ENCODE measurements at regions not wholly inside any gene's neighbourhood (a gene's known extent, or its start where the extent isn't known, plus 50 kb on each side); places are given as distances from the start of the nearest gene placed in this dataset.

DNA sequence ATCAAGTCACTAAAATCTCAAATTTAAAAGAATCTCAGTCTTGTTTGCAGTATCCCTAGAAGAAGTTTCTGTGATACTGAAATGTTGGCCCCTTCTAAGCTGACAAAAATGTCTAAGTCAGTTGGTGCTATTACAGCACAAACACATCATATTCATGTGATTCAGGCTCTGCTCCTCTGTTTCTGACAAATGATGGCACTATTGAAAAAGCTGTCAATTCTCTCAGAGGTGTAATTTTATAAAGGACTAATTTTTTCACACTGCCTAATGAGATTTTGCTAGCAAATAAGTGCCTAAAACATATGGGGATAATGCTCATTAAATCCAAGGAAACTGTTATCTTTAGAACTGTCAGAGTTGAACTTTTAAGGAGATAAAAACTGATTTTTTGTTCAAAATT, 445.9 kb downstream of the DSC3 start:
- TF ChIP-seq, protein P1, sequence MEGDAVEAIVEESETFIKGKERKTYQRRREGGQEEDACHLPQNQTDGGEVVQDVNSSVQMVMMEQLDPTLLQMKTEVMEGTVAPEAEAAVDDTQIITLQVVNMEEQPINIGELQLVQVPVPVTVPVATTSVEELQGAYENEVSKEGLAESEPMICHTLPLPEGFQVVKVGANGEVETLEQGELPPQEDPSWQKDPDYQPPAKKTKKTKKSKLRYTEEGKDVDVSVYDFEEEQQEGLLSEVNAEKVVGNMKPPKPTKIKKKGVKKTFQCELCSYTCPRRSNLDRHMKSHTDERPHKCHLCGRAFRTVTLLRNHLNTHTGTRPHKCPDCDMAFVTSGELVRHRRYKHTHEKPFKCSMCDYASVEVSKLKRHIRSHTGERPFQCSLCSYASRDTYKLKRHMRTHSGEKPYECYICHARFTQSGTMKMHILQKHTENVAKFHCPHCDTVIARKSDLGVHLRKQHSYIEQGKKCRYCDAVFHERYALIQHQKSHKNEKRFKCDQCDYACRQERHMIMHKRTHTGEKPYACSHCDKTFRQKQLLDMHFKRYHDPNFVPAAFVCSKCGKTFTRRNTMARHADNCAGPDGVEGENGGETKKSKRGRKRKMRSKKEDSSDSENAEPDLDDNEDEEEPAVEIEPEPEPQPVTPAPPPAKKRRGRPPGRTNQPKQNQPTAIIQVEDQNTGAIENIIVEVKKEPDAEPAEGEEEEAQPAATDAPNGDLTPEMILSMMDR (conservative IDR thresholded peaks at IDR 0.05; ENCODE audit: low read depth, low read length), result no peak
- TF ChIP-seq EZH2 (IDR thresholded peaks at IDR 0.05; ENCODE audit: borderline replicate concordance, low read depth, low read length, poor library complexity, severe bottlenecking), result no peak

All from A673 (cell line).